A549 (cell line): ENCODE measurements at regions not wholly inside any gene's neighbourhood (a gene's known extent, or its start where the extent isn't known, plus 50 kb on each side); places are given as distances from the start of the nearest gene placed in this dataset.

Experiments
- ATAC-seq, 2 experiments: fragments of 200-7000 bp in 1 of 2; fragments of >200 bp in 1 of 2; cut with Nextera tagmentation in 1 of 2; cut with Tn5 transposase in 1 of 2; 3 replicates each; pipeline versions ENCODE4 v1.8.0 to v1.9.1; 2018 to 2020; ENCODE audit warnings: mild to moderate bottlenecking in 1 of 2, moderate library complexity in 1 of 2
- CTCF ChIA-PET: fragments of 300-600 bp; sonication (Branson Sonifier 250); formaldehyde crosslinking; extraction: SDS; loops from one replicate; lab custom pipeline; 2021; ENCODE audit warnings: antibody characterized with exemption, inconsistent platforms; lab: Yijun Ruan, JAX
- POLR2A ChIA-PET: fragments of 350-600 bp; formaldehyde crosslinking; extraction: SDS; loops from one replicate; lab custom pipeline; 2021; ENCODE audit warnings: antibody characterized with exemption, inconsistent platforms; lab: Yijun Ruan, JAX
- DNase-seq, 2 experiments: peaks; one replicate each; pipeline versions ENCODE4 v3.0.0 to v3.0.0-alpha.2; 2011 to 2016; ENCODE audit warnings: low read depth in 1 of 2, low spot score in 1 of 2
- FAIRE-seq: peaks from 2 replicates; lab custom pipeline; 2011; peaks lifted over from hg19 to GRCh38; lab: Jason Lieb, UNC
- H3K27ac ChIP-seq, 2 experiments: fragments of >200 bp; sonication (Bioruptor Twin); formaldehyde crosslinking; 3 replicates each; pipeline ENCODE4 v1.5.1; 2016 to 2017
- H3K4me1 ChIP-seq: fragments of >200 bp; sonication (Bioruptor Twin); formaldehyde crosslinking; 3 replicates; pipeline ENCODE4 v1.6.1; 2016
- H3K4me2 ChIP-seq: fragments of >200 bp; sonication (Bioruptor Twin); formaldehyde crosslinking; 3 replicates; pipeline ENCODE4 v1.6.1; 2016
- H3K4me3 ChIP-seq: fragments of >200 bp; sonication (Bioruptor Twin); formaldehyde crosslinking; 3 replicates; pipeline ENCODE4 v1.5.1; 2016
- H3K9me3 ChIP-seq: fragments of >200 bp; sonication (Bioruptor Twin); formaldehyde crosslinking; 3 replicates; pipeline ENCODE4 v1.6.1; 2016
- BHLHE40 ChIP-seq: IDR thresholded peaks from 2 replicates; pipeline ENCODE4 v1.6.1; 2012; ENCODE audit warnings: low read depth, low read length, inconsistent platforms
- EHMT2 ChIP-seq: fragments of 200-600 bp; sonication (generic); IDR thresholded peaks from 2 replicates; pipeline ENCODE4 v1.6.1; 2016; ENCODE audit warnings: antibody characterized with exemption, low read depth, mild to moderate bottlenecking, moderate library complexity
- EP300 ChIP-seq, 2 experiments: fragments of >200 bp; sonication (Bioruptor Twin); formaldehyde crosslinking; IDR thresholded peaks; 2 replicates in 1 of 2; 3 replicates in 1 of 2; pipeline ENCODE4 v1.6.1; 2016 to 2017
- HEYL ChIP-seq: fragments of 250-450 bp; sonication (Bioruptor Pico); IDR thresholded peaks from 2 replicates; pipeline ENCODE4 v1.8.0; 2021; ENCODE audit warnings: mild to moderate bottlenecking, moderate library complexity
- HOXB13 ChIP-seq: fragments of 250-450 bp; sonication (Bioruptor Pico); IDR thresholded peaks from 2 replicates; pipeline ENCODE4 v1.5.0; 2020; ENCODE audit warnings: low read depth, mild to moderate bottlenecking, moderate library complexity
- JUNB ChIP-seq: fragments of >200 bp; sonication (Bioruptor Twin); formaldehyde crosslinking; IDR thresholded peaks from 2 replicates; pipeline ENCODE4 v1.6.1; 2016
- KDM1A ChIP-seq: fragments of 200-600 bp; sonication (generic); IDR thresholded peaks from 2 replicates; pipeline ENCODE4 v1.6.1; 2016; ENCODE audit warnings: low read depth, mild to moderate bottlenecking
- NFE2L2 ChIP-seq: fragments of 150-350 bp; conservative IDR thresholded peaks from 2 replicates; pipeline ENCODE4 v1.6.1; 2014; ENCODE audit warnings: low read length
- POLR2AphosphoS2 ChIP-seq: conservative IDR thresholded peaks from 2 replicates; pipeline ENCODE4 v1.6.1; 2012; ENCODE audit warnings: low read length, improper control_type of control experiment, inconsistent platforms
- RFX5 ChIP-seq: fragments of 450-650 bp; IDR thresholded peaks from 2 replicates; pipeline ENCODE4 v1.7.1; 2014; ENCODE audit warnings: antibody characterized with exemption, mild to moderate bottlenecking, moderate library complexity
- RNF2 ChIP-seq: fragments of 200-600 bp; sonication (generic); IDR thresholded peaks from 2 replicates; pipeline ENCODE4 v1.6.1; 2016; ENCODE audit warnings: low read depth, mild to moderate bottlenecking, antibody characterized with exemption, moderate library complexity, borderline replicate concordance
- SMC3 ChIP-seq: fragments of >200 bp; sonication (Bioruptor Twin); formaldehyde crosslinking; IDR thresholded peaks from 3 replicates; pipeline ENCODE4 v1.6.1; 2018; ENCODE audit warnings: inconsistent platforms
- ZC3H11A ChIP-seq: fragments of 450-650 bp; IDR thresholded peaks from 2 replicates; pipeline ENCODE4 v1.6.1; 2014; ENCODE audit warnings: antibody characterized with exemption, mild to moderate bottlenecking
- WGBS: methylation state at CpG from one replicate; pipeline ENCODE4 v1.1.6; 2017; ENCODE audit errors: missing lambda C conversion rate; 5-methylcytosine and 5-hydroxymethylcytosine counted together
- TF ChIP-seq, protein P1 (sequence below): fragments of 150-350 bp; IDR thresholded peaks from 2 replicates; pipeline ENCODE4 v1.6.1; 2014; ENCODE audit warnings: low read depth, mild to moderate bottlenecking, low read length
- TF ChIP-seq, protein P2 (sequence below): fragments of 200-600 bp; sonication (generic); IDR thresholded peaks from 2 replicates; pipeline ENCODE4 v1.6.1; 2016; ENCODE audit warnings: antibody characterized with exemption, mild to moderate bottlenecking, moderate library complexity
- TF ChIP-seq, protein P3 (sequence below): IDR thresholded peaks from 2 replicates; pipeline ENCODE4 v1.6.1; 2012
- TF ChIP-seq, protein P4 (sequence below): fragments of 250-450 bp; sonication (Bioruptor Pico); IDR thresholded peaks from 2 replicates; pipeline ENCODE4 v1.5.0; 2021; ENCODE audit warnings: mild to moderate bottlenecking, moderate library complexity, borderline replicate concordance

DNA sequence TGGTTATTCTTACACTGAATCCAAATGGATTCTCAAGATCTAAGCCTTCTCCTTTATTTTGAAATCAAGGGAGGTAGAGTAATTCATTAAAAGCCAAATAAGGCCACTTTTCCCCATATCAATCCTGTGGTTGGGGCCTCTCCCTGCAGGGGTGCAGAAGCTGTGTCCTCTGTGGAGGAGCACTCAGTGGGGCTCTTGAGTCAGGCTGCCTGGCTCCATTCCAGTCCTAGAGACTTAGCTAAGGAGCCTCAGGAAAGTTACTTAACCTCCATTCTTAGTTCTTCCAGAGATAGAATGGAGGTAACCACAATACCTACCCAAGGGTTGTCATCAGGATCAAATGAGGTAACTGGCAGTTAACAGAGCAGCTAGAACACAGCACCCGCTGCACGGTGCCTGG is 564.3 kb downstream of the CMPK2 start (continued):
- TF ChIP-seq, protein P1, sequence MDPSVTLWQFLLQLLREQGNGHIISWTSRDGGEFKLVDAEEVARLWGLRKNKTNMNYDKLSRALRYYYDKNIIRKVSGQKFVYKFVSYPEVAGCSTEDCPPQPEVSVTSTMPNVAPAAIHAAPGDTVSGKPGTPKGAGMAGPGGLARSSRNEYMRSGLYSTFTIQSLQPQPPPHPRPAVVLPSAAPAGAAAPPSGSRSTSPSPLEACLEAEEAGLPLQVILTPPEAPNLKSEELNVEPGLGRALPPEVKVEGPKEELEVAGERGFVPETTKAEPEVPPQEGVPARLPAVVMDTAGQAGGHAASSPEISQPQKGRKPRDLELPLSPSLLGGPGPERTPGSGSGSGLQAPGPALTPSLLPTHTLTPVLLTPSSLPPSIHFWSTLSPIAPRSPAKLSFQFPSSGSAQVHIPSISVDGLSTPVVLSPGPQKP = no peak
- TF ChIP-seq KDM1A (no peak), BHLHE40 (no peak)

DNA sequence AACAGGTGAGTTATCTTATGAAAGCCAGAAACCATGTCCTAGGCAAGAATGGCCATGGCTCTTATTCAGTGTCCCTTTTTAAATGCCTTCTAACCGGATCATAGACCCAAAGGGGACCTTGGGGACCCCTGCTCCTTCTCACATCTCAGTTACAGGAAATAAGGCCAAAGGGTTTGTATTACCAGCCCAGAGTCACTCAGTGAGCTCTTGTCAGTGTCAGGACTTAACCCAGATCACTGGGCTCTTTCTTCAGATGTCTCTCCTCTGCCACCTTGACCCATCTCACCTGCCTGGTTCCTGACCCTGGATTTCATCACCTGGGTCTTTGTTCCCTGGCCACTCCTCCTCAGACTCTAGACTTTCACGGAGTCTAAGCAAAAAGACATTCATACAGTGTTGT is 556.7 kb downstream of the CMPK2 start:
- no peak overlapping the region for H3K4me3 ChIP-seq
- H3K4me1 ChIP-seq = no peaks in the 10 kb centered on the region
- POLR2A ChIA-PET = no interaction called here
- no peak for DNase-seq
- WGBS = 4% methylated on average over 2 of the region's 2 CpGs
- no peak for FAIRE-seq
- peaks cover 14% of the 10 kb centered on the region; the same call in 1 of the 3 replicates for H3K9me3 ChIP-seq
- H3K27ac ChIP-seq = no peak overlapping the region
- TF ChIP-seq JUNB (no peak), EP300 (IDR thresholded peaks at IDR 0.05) (no peak), SMC3 (no peak), BHLHE40 (no peak), KDM1A (no peak), EHMT2 (no peak), RFX5 (no peak), RNF2 (no peak), NFE2L2 (no peak), ZC3H11A (no peak), HEYL (CRISPR knock-in tag) (no peak), POLR2AphosphoS2 (no peak), HOXB13 (CRISPR knock-in tag) (no peak)
- TF ChIP-seq, protein P1 = no peak
- TF ChIP-seq, protein P2, sequence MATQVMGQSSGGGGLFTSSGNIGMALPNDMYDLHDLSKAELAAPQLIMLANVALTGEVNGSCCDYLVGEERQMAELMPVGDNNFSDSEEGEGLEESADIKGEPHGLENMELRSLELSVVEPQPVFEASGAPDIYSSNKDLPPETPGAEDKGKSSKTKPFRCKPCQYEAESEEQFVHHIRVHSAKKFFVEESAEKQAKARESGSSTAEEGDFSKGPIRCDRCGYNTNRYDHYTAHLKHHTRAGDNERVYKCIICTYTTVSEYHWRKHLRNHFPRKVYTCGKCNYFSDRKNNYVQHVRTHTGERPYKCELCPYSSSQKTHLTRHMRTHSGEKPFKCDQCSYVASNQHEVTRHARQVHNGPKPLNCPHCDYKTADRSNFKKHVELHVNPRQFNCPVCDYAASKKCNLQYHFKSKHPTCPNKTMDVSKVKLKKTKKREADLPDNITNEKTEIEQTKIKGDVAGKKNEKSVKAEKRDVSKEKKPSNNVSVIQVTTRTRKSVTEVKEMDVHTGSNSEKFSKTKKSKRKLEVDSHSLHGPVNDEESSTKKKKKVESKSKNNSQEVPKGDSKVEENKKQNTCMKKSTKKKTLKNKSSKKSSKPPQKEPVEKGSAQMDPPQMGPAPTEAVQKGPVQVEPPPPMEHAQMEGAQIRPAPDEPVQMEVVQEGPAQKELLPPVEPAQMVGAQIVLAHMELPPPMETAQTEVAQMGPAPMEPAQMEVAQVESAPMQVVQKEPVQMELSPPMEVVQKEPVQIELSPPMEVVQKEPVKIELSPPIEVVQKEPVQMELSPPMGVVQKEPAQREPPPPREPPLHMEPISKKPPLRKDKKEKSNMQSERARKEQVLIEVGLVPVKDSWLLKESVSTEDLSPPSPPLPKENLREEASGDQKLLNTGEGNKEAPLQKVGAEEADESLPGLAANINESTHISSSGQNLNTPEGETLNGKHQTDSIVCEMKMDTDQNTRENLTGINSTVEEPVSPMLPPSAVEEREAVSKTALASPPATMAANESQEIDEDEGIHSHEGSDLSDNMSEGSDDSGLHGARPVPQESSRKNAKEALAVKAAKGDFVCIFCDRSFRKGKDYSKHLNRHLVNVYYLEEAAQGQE = no peak
- TF ChIP-seq, protein P3, sequence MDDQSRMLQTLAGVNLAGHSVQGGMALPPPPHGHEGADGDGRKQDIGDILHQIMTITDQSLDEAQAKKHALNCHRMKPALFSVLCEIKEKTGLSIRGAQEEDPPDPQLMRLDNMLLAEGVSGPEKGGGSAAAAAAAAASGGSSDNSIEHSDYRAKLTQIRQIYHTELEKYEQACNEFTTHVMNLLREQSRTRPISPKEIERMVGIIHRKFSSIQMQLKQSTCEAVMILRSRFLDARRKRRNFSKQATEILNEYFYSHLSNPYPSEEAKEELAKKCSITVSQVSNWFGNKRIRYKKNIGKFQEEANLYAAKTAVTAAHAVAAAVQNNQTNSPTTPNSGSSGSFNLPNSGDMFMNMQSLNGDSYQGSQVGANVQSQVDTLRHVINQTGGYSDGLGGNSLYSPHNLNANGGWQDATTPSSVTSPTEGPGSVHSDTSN = no peak
- TF ChIP-seq, protein P4, sequence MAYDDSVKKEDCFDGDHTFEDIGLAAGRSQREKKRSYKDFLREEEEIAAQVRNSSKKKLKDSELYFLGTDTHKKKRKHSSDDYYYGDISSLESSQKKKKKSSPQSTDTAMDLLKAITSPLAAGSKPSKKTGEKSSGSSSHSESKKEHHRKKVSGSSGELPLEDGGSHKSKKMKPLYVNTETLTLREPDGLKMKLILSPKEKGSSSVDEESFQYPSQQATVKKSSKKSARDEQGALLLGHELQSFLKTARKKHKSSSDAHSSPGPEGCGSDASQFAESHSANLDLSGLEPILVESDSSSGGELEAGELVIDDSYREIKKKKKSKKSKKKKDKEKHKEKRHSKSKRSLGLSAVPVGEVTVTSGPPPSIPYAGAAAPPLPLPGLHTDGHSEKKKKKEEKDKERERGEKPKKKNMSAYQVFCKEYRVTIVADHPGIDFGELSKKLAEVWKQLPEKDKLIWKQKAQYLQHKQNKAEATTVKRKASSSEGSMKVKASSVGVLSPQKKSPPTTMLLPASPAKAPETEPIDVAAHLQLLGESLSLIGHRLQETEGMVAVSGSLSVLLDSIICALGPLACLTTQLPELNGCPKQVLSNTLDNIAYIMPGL (CRISPR knock-in tag) = no peak
- CTCF ChIA-PET = no interaction called here
- no peak overlapping the region for H3K4me2 ChIP-seq
- ATAC-seq = no peak
